ENCODE measurements at regions not wholly inside any gene's neighbourhood (a gene's known extent, or its start where the extent isn't known, plus 50 kb on each side); places are given as distances from the start of the nearest gene placed in this dataset.
"Not testable (repeated sequence)": the region's sequence is repeated elsewhere in the genome, so short reads cannot be mapped to it uniquely, and the experiment has no call there.

DNA sequence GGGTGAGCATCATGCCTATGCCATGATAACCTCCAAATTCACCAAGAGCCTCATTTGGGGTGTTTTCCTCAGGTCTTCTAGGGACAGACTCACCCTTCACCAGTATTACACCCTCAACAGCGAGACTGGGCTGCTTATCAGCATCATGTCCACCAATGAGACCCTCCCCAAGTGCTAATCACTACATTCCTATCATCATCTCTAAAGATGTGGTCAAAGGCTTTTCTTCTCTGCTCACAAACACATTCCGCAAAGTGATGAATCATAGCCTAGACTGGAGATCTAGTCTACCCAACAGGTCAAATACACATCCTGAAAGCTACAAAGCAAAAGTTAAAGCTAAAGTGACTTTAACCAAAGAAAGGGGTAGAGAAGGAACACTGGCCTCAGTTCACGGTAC, 75.3 kb upstream of the C7orf33 start:
- Mint-ChIP-seq H3K27ac (ENCODE audit: unreplicated experiment) (no peak overlapping the region), H3K36me3 (ENCODE audit: low read depth) (no peaks in the 10 kb centered on the region), H3K4me1 (no peaks in the 10 kb centered on the region), H3K9me3 (no peaks in the 10 kb centered on the region), H3K27me3 (ENCODE audit: low read depth) (no peaks in the 10 kb centered on the region), H3K4me3 (no peak overlapping the region)
- TF ChIP-seq, protein P1, sequence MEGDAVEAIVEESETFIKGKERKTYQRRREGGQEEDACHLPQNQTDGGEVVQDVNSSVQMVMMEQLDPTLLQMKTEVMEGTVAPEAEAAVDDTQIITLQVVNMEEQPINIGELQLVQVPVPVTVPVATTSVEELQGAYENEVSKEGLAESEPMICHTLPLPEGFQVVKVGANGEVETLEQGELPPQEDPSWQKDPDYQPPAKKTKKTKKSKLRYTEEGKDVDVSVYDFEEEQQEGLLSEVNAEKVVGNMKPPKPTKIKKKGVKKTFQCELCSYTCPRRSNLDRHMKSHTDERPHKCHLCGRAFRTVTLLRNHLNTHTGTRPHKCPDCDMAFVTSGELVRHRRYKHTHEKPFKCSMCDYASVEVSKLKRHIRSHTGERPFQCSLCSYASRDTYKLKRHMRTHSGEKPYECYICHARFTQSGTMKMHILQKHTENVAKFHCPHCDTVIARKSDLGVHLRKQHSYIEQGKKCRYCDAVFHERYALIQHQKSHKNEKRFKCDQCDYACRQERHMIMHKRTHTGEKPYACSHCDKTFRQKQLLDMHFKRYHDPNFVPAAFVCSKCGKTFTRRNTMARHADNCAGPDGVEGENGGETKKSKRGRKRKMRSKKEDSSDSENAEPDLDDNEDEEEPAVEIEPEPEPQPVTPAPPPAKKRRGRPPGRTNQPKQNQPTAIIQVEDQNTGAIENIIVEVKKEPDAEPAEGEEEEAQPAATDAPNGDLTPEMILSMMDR (conservative IDR thresholded peaks at IDR 0.05) = no peak
- no peak for DNase-seq (ENCODE audit: low read depth, low spot score)

DNA sequence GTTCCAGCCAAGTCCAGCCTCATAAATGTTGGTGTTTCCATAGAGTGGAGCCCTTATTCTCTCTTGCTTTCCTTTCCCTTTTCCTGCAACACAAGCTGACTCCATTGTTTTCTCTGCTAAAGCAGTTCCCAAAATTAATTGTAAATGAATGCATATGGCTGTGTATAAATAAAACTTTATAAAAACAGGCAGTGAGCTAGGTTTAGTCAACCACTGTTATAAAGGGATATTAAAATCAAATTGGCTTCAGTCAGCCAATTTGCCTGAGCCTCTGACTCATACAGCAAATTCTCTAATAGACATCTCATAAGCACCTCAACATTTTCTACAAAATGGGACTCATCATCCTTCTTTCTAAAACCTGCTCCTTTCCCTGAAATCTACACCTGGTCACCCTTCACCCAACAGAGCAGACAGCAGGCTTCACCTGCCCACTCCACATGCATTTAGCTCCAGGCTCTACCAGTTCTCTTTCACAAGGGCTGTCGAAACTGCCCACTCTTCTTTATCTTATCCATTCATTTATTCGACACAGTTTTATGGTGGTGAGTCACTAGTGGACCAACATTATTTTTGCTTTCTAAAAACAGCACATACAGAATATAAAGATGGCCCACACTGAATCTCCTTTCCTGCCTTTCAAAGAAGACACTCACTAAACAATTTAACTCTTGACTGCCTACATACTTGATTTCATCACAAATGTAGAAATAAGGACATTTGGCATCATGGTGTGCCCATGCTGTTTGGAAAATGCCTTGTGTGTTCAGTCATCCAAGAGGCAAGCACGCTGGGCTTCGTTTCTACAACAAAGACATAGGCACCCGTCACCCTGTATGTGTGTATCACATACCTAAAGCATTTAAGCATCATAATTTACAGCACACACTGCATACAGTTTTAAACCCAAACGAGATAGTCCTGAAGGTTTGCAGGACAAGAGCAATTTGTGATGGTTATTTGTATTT, 74.6 kb upstream of the C7orf33 start:
- DNase-seq (ENCODE audit: low read depth, low spot score) = no peak
- Mint-ChIP-seq H3K36me3 (ENCODE audit: low read depth) (no peaks in the 10 kb centered on the region), H3K27ac (ENCODE audit: unreplicated experiment) (no peak overlapping the region), H3K9me3 (no peaks in the 10 kb centered on the region), H3K4me3 (no peak overlapping the region), H3K4me1 (no peaks in the 10 kb centered on the region), H3K27me3 (ENCODE audit: low read depth) (no peaks in the 10 kb centered on the region)
- TF ChIP-seq, protein P1 (conservative IDR thresholded peaks at IDR 0.05) = no peak

DNA sequence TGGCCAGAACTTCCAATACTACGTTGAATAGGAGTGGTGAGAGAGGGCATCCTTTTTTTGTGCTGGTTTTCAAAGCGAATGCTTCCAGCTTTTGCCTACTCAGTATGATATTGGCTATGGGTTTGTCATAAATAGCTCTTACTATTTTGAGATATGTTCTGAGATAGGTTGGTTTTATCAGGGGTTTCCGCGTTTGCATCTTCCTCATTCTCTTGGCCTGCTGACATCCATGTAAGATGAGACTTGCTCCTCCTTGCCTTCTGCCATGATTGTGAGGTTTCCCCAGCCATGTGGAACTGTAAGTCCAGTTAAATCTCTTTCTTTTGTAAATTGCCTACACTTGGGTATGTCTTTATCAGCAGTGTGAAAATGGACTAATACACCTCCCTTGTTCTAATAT, 71.2 kb upstream of the C7orf33 start:
- not testable (repeated sequence) for H3K27me3 Mint-ChIP-seq (ENCODE audit: low read depth); H3K36me3 Mint-ChIP-seq (ENCODE audit: low read depth); H3K4me1 Mint-ChIP-seq; H3K9me3 Mint-ChIP-seq; H3K4me3 Mint-ChIP-seq; DNase-seq (ENCODE audit: low read depth, low spot score)
- H3K27ac Mint-ChIP-seq (ENCODE audit: unreplicated experiment) = peak overlapping the region; percentile 74

DNA sequence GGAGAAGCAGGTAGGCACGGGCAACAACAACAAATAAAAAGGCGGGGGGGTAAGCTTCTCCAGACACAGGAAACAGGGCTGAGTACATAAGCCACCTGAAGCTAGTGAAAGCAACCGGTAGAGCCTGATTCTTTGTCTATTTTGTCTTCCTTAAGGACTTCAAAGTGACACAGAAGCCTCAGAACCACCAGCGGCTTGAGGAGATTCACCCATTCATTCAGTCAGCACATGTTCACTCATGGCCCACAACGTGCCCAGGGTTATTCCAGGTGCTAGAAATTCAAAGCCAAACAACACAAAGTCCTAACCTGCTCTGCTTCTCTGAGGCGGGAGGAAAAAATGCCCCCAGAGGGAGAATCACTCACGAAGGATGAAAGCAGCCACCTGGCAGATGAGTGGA, 69.3 kb upstream of the C7orf33 start:
- Mint-ChIP-seq H3K27me3 (ENCODE audit: low read depth) (no peaks in the 10 kb centered on the region), H3K4me3 (no peak overlapping the region), H3K36me3 (ENCODE audit: low read depth) (no peaks in the 10 kb centered on the region), H3K27ac (ENCODE audit: unreplicated experiment) (no peak overlapping the region), H3K4me1 (peaks cover 13% of the 10 kb centered on the region), H3K9me3 (no peaks in the 10 kb centered on the region)
- TF ChIP-seq, protein P1 (conservative IDR thresholded peaks at IDR 0.05) = no peak
- no peak for DNase-seq (ENCODE audit: low read depth, low spot score)

DNA sequence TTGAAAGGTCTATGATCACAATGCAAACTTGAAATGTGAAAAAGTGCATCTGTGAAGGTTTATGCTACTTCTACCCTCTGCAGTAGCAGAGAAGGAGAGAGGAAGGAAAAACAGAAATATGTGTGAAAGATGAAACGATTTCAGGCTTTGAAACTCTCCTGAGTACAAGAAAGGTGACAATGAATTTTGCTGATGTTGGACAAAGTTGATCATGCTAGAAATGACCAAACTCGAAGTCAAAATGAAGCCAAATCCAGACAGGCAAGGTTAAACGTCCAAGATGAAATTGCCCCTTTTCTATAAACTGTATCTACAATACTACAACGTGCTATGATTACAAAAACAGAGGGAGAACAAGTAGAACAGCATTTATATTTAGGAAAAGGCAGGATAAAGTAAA, 67.0 kb upstream of the C7orf33 start:
- H3K27ac Mint-ChIP-seq (ENCODE audit: unreplicated experiment) = no peak overlapping the region
- TF ChIP-seq, protein P1 (conservative IDR thresholded peaks at IDR 0.05) = no peak
- no peak overlapping the region for H3K4me3 Mint-ChIP-seq
- H3K27me3 Mint-ChIP-seq (ENCODE audit: low read depth) = no peaks in the 10 kb centered on the region
- peaks cover 17% of the 10 kb centered on the region for H3K4me1 Mint-ChIP-seq
- H3K36me3 Mint-ChIP-seq (ENCODE audit: low read depth) = no peaks in the 10 kb centered on the region
- peaks cover 4% of the 10 kb centered on the region for H3K9me3 Mint-ChIP-seq
- DNase-seq (ENCODE audit: low read depth, low spot score) = no peak

DNA sequence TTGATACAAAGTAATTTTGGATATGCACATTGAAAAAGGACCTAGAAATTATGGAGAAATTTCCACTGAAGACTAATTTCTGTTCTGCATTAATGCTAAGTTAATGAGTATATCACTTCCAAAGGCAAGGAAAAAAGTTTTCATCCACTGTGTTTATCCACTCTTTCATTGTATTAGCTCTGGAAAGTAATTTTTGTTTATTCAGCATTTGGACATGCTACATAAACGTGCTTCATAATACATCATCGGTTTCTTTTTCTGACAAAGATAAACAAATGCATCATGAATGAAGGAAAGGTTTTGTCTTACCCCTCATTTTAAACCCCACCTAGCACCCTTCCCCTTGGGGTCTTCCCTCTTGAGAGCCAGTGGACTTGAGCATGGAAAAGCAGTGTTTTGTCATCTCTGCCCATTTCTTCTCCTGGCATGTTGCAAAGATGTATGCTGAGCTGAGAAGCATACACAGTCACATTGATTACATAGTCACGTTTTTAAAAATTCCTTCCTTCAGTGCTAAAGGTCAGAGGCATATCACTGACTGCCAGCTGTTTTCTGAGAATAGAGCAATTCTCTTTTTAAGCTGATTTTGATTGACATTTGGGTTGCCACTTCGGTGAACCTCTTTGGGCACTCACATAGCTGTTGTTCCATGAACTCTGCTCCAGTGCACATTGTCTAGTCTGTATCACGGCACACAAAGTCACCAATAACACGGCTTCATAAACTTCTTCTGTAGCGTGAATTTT, 65.9 kb upstream of the C7orf33 start:
- H3K36me3 Mint-ChIP-seq (ENCODE audit: low read depth) = no peaks in the 10 kb centered on the region
- peaks cover 4% of the 10 kb centered on the region for H3K9me3 Mint-ChIP-seq
- no peak overlapping the region for H3K27ac Mint-ChIP-seq (ENCODE audit: unreplicated experiment)
- peaks cover 17% of the 10 kb centered on the region for H3K4me1 Mint-ChIP-seq
- TF ChIP-seq, protein P1 (conservative IDR thresholded peaks at IDR 0.05) = no peak
- no peaks in the 10 kb centered on the region for H3K27me3 Mint-ChIP-seq (ENCODE audit: low read depth)
- H3K4me3 Mint-ChIP-seq = no peak overlapping the region
- DNase-seq (ENCODE audit: low read depth, low spot score) = no peak

Measured in neural crest cell (in vitro differentiated cells).